Neural cell (in vitro differentiated cells): ENCODE measurements at regions not wholly inside any gene's neighbourhood (a gene's known extent, or its start where the extent isn't known, plus 50 kb on each side); places are given as distances from the start of the nearest gene placed in this dataset.

Experiments used
- CTCF ChIP-seq: fragments of 450-650 bp; IDR thresholded peaks from 2 replicates; pipeline ENCODE4 v1.5.1; 2014; ENCODE audit warnings: antibody characterized with exemption, mild to moderate bottlenecking, moderate library complexity; ENCODE audit not compliant: poor library complexity, severe bottlenecking
- EZH2 ChIP-seq: fragments of 200-600, 300-800 bp; shearing (Covaris generic), sonication (generic); IDR thresholded peaks from 2 replicates; pipeline ENCODE4 v1.6.1; 2014; ENCODE audit warnings: antibody characterized with exemption, low read length, borderline replicate concordance, mild to moderate bottlenecking; ENCODE audit not compliant: insufficient read depth, poor library complexity, severe bottlenecking
- POLR2AphosphoS5 ChIP-seq: IDR thresholded peaks from 2 replicates; pipeline ENCODE4 v1.6.1; 2012
- REST ChIP-seq: IDR thresholded peaks from 2 replicates; pipeline ENCODE4 v1.6.1; 2012; ENCODE audit warnings: borderline replicate concordance
- SMC3 ChIP-seq: fragments of 450-650 bp; conservative IDR thresholded peaks from 2 replicates; pipeline ENCODE4 v1.6.1; 2014; ENCODE audit warnings: antibody characterized with exemption, mild to moderate bottlenecking, moderate library complexity; ENCODE audit not compliant: poor library complexity
- TAF1 ChIP-seq: IDR thresholded peaks from 2 replicates; pipeline ENCODE4 v1.6.1; 2012; ENCODE audit warnings: low read depth

- no peak for TF ChIP-seq TAF1
- no peak for TF ChIP-seq CTCF
- no peak for TF ChIP-seq REST
- no peak for TF ChIP-seq POLR2AphosphoS5
- TF ChIP-seq SMC3, result no peak
- no peak for TF ChIP-seq EZH2
These were observed 167.0 kb upstream of the PRPS1L1 start for GRCh38 chr7:18194616-18195015.
